Inferior parietal cortex (tissue), 1 donor: ENCODE measurements at regions not wholly inside any gene's neighbourhood (a gene's known extent, or its start where the extent isn't known, plus 50 kb on each side); places are given as distances from the start of the nearest gene placed in this dataset.
"Not testable (repeated sequence)": the region's sequence is repeated elsewhere in the genome, so short reads cannot be mapped to it uniquely, and the experiment has no call there.

Source experiments
- DNase-seq: peaks from one replicate; pipeline ENCODE4 v3.0.0-alpha.2; 2016; ENCODE audit errors: extremely low spot score

DNA sequence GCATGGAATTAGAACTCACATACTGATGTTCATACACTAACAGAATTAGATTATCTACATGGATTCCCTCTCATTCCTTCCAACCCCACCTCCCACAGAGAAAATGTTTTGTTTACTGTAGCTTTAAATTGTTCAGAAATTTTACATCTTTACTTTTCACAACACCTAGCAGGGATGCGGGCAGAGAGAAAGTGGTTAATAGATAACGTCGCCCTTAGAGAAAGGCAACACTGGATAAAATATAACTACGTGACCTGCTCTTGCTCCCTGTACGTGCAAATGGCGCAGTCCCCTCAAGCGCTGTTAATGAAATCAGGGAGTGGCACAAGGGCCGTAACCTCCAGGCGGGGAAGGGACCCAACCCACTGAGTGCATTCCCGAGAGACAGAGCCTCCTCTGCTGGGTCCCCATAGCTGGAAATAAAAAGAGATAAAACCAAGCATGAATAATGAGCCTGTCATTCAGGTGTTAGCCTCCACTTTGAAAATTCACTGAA is 125.3 kb upstream of the DAPK1 start:
- no peak for DNase-seq

- DNase-seq: not testable (repeated sequence)
These were observed 123.4 kb upstream of the DAPK1 start for GRCh38 chr9:87374023-87374919.

GRCh38 chr9:87375397-87376073 is 122.1 kb upstream of the DAPK1 start:
- DNase-seq: no peak

GRCh38 chr9:87378676-87379075 is 119.0 kb upstream of the DAPK1 start:
- DNase-seq: no peak

DNA sequence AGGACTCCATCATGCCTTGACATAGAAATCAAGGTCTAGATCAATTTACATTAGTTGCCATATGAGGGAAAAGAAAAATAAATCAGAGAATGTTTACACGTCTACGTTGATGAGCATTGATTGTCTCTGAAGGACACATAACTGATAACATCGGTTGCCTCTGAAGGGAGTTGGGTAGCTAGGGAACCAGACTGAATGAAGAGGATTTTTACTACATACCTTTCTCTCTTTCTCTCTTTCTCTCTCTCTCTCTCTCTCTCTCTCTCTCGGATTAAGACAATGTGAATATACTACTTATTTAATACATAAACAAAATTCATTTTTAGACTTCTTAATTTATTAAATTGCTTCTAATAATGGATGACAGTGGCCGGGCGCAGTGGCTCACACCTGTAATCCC is 118.4 kb upstream of the DAPK1 start:
- no peak for DNase-seq

DNA sequence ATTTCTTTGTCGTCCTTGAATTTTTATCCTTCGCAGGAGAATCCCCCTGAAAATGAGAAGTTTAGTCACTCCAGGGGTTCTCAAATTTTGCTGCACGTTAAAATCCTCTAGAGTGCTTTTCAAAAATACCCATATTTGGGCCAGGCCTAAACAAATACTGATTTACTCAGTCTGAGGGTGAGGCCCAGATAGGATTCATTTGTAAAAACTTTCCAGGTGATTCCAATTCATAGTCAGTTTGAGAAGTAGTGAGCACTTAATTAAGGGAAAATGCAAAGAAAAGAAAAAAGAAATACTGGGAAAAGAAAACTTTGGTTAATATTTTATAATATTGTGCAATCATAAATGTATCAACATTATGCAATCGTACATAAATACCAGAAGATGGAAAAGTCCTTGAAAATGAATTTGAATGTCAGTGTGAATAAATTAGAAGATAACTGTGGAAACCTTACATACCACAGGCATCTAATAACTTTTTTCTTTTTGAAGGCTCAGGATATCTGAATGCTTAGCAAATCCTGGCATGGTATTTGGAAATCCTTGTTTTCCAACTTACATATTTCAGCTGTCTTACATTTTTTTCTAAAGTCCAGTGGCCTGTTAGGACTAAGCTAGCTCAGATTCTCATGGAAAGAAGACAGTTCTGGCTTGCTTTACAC is 116.5 kb upstream of the DAPK1 start:
- DNase-seq: no peak

- DNase-seq: no peak
These were observed 115.9 kb upstream of the DAPK1 start for GRCh38 chr9:87381746-87382145.

DNA sequence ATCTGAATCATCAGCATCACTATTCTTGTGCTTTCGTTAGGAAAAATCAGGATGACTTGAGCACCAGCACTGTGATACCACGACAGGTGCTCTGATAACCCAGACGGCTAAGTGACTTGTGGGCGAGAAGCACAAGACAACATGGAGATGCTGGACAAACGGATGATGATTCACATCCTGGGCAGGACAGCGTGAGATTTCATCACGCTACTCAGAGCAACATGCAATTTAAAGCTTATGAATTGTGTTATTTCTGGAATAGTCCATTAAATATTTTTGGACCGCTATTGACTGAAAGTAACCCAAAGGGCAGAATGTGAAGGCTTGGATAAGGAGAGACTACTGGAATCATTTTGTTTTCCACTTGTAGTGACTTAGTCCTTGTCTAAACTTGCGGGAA is 114.8 kb upstream of the DAPK1 start:
- DNase-seq: no peak

- DNase-seq: no peak
These were observed 114.1 kb upstream of the DAPK1 start for GRCh38 chr9:87383344-87384150.

GRCh38 chr9:87386490-87387025 is 111.1 kb upstream of the DAPK1 start:
- no peak for DNase-seq

DNA sequence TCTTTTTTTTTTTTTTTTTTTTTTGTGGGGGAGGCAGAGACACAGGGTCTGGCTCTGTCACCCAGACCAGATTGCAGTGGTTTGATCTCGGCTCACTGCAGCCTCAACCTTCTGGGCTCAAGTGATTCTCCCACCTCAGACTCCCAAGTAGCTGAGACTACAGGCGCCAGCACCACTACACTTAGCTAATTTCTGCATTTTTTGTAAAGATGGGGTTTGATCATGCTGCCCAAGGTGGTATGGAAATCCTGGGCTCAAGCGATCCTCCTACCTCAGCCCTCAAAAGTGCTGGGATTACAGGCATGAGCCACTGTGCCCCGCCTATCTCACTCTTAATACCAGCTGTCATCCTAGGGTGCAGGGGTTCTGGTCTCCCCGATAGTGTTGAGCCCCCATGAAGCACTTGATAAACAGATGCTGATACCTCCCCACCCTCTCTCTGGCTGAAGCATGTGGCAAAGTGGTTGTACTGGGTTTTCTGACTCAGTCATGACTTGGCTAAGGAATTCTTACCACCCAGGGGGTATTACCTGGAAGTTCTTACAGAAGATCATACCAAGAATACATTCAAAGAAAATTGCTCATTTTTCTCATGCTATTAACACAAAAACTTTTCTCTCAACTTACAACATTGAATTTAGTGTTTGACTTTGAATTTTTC is 110.2 kb upstream of the DAPK1 start:
- DNase-seq: no peak

- not testable (repeated sequence) for DNase-seq
These were observed 109.0 kb upstream of the DAPK1 start for GRCh38 chr9:87388708-87389107.

DNA sequence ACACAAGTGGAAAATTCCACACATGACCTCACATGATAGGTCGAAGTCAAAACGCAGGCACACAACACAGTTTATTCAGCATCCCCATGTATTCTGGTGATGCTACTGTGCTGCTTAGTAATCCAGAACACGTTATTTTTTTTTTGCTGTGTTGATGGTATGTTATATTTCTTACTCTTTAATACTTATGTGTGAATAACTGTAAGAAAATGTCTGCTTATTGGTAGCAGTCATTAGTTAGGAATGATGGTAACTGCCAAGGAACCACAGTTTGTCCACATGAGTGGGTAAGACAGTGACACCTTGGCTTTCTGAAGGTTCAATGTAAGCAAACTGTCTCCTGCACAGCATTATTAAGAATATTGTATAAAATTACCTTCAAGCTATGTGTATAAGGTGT is 107.7 kb upstream of the DAPK1 start:
- no peak for DNase-seq

DNA sequence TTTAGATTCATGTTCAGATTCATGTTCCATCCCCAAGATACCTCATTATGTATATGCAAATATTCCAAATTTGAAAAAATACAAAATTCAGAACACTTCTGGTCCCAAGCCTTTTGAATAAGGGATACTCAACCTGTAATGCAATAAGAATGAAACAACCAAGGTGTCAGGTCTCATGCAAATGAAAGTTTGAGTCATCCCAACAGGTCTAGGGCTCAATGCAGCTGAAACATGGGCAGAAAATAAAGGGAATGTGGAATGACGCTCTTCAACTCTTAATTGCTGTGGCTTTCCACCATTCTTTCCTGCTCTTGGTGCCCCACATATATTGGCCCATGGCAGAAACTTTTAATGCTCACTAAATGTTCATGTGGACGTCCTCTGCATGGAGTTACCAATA is 107.3 kb upstream of the DAPK1 start:
- DNase-seq: no peak

GRCh38 chr9:87392086-87392485 is 105.6 kb upstream of the DAPK1 start:
- DNase-seq: no peak

- peak; percentile 42 for DNase-seq
These were observed 103.9 kb upstream of the DAPK1 start for GRCh38 chr9:87393706-87394230.

GRCh38 chr9:87395804-87396479 is 101.7 kb upstream of the DAPK1 start:
- no peak for DNase-seq

DNA sequence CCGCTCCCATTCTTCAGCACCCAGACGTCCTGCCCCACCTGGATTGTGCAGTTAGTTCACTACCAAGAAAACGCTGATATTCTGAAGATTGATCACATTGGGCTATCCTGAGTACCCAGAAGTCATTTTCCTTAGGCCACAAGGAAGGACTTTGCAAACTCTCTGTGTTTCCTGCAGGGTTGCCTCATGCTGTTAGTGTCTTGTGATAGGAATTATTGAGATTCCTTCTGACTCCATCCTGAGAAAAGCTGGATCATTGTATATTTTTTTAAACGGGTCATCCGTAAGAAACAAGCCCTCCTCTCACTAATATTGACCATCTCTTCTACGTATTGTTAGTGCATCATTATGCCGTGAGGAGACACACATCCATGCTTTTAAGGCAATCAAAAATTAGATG is 96.0 kb upstream of the DAPK1 start:
- DNase-seq: no peak

- no peak for DNase-seq
These were observed 95.1 kb upstream of the DAPK1 start for GRCh38 chr9:87402537-87402936.
